HCT116 (cell line): ENCODE measurements at regions not wholly inside any gene's neighbourhood (a gene's known extent, or its start where the extent isn't known, plus 50 kb on each side); places are given as distances from the start of the nearest gene placed in this dataset.

ENCODE experiments used
- ATAC-seq: fragments of 200-7000 bp; cut with Tn5 transposase; 2 replicates; pipeline ENCODE4 v1.9.1; 2020; ENCODE audit warnings: mild to moderate bottlenecking, moderate library complexity
- BruUV-seq: library from RNA; stranded (reverse); fragments of 400-500 nt; replicated peaks from 2 replicates; lab custom pipeline; 2021; lab: Mats Ljungman, UMichigan
- CTCF ChIA-PET: fragments of 300-600 bp; sonication (Branson Sonifier 250); formaldehyde crosslinking; loops from one replicate; lab custom pipeline; 2021; ENCODE audit warnings: antibody characterized with exemption; lab: Charles Lee
- POLR2A ChIA-PET: fragments of 300-600, 350-600 bp; sonication (Branson Sonifier 250); formaldehyde crosslinking; loops from one replicate; lab custom pipeline; 2021; ENCODE audit warnings: antibody characterized with exemption; lab: Charles Lee
- RAD21 ChIA-PET, 2 experiments: fragments of 300-600 bp; sonication (Branson Sonifier 250); formaldehyde crosslinking; loops; one replicate each; lab custom pipeline; 2023; ENCODE audit warnings: low total read pairs in 2 of 2; ENCODE audit not compliant: uncharacterized antibody in 2 of 2, unreplicated experiment in 2 of 2, low non-redundant PET in 1 of 2; lab: Charles Lee
- DNase-seq: peaks from one replicate; pipeline ENCODE4 v3.0.0-alpha.2; 2010; ENCODE audit warnings: low read depth, low spot score
- H2AFZ ChIP-seq: fragments of 200-600 bp; shearing (Covaris generic), sonication (generic); 2 replicates; pipeline ENCODE4 v1.6.1; 2017; ENCODE audit warnings: low read depth, mixed run types, mixed read lengths, antibody characterized with exemption, low read length; ENCODE audit not compliant: poor library complexity, severe bottlenecking
- H3K27ac ChIP-seq: 2 replicates; pipeline ENCODE4 v1.5.1; 2012; ENCODE audit warnings: low read depth, low read length
- H3K27me3 ChIP-seq: fragments of 200-600 bp; sonication (generic); 2 replicates; pipeline ENCODE4 v1.6.1; 2016; ENCODE audit warnings: mixed run types, low read length, mixed read lengths; ENCODE audit not compliant: insufficient read depth
- H3K36me3 ChIP-seq, 2 experiments: fragments of 200-500 bp in 1 of 2; fragments of 200-600 bp in 1 of 2; sonication (Bioruptor generic) in 1 of 2; sonication (generic) in 1 of 2; 2 replicates each; pipeline versions ENCODE4 v1.5.1 to v1.6.1; 2014 to 2016; ENCODE audit warnings: low read length in 2 of 2, inconsistent platforms in 1 of 2, mixed read lengths in 1 of 2, mixed run types in 1 of 2; ENCODE audit not compliant: insufficient read depth in 2 of 2, control insufficient read depth in 1 of 2
- H3K4me1 ChIP-seq, 2 experiments: fragments of 200-600 bp in 1 of 2; sonication (generic) in 1 of 2; 2 replicates each; pipeline versions ENCODE4 v1.5.1 to v1.6.1; 2012 to 2017; ENCODE audit warnings: low read length in 2 of 2, inconsistent platforms in 1 of 2, mild to moderate bottlenecking in 1 of 2, mixed read lengths in 1 of 2, mixed run types in 1 of 2, moderate library complexity in 1 of 2; ENCODE audit not compliant: insufficient read depth in 2 of 2, control insufficient read depth in 1 of 2
- H3K4me2 ChIP-seq: fragments of 200-600 bp; sonication (generic); 2 replicates; pipeline ENCODE4 v1.6.1; 2017; ENCODE audit warnings: mixed run types, low read length, mixed read lengths
- H3K4me3 ChIP-seq, 2 experiments: fragments of 200-600 bp in 1 of 2; sonication (generic) in 1 of 2; replicated peaks in 1 of 2; 2 replicates each; pipeline ENCODE4 v1.5.1; 2011 to 2016; ENCODE audit warnings: low read length in 2 of 2, control low read depth in 1 of 2, low read depth in 1 of 2, mild to moderate bottlenecking in 1 of 2, mixed read lengths in 1 of 2, mixed run types in 1 of 2
- H3K79me2 ChIP-seq: fragments of 200-600 bp; sonication (generic); 2 replicates; pipeline ENCODE4 v1.6.1; 2017; ENCODE audit warnings: mild to moderate bottlenecking, mixed run types, low read length, moderate library complexity, mixed read lengths; ENCODE audit not compliant: insufficient read depth
- H3K9ac ChIP-seq: fragments of 200-600 bp; sonication (generic); 2 replicates; pipeline ENCODE4 v1.6.1; 2016; ENCODE audit warnings: low read length, mixed read lengths
- H3K9me2 ChIP-seq: fragments of 200-600 bp; sonication (generic), shearing (Covaris generic); 2 replicates; pipeline ENCODE4 v1.6.1; 2017; ENCODE audit warnings: mixed run types, mild to moderate bottlenecking, moderate library complexity; ENCODE audit not compliant: insufficient read depth
- H3K9me3 ChIP-seq, 2 experiments: fragments of 200-500 bp in 1 of 2; fragments of 200-600 bp in 1 of 2; sonication (Bioruptor generic) in 1 of 2; sonication (generic) in 1 of 2; 2 replicates each; pipeline ENCODE4 v1.6.1; 2014 to 2017; ENCODE audit warnings: low read length in 2 of 2, mixed read lengths in 2 of 2, inconsistent platforms in 1 of 2, low read depth in 1 of 2, mild to moderate bottlenecking in 1 of 2, mixed run types in 1 of 2, moderate library complexity in 1 of 2; ENCODE audit not compliant: control insufficient read depth in 1 of 2, insufficient read depth in 1 of 2
- H4K20me1 ChIP-seq: fragments of 200-600 bp; sonication (generic), shearing (Covaris generic); 2 replicates; pipeline ENCODE4 v1.6.1; 2017; ENCODE audit warnings: mixed run types, mild to moderate bottlenecking, moderate library complexity; ENCODE audit not compliant: insufficient read depth
- CEBPB ChIP-seq: IDR thresholded peaks from 2 replicates; pipeline ENCODE4 v1.6.1; 2012; ENCODE audit warnings: low read depth
- ELF1 ChIP-seq: IDR thresholded peaks from 2 replicates; pipeline ENCODE4 v1.6.1; 2012; ENCODE audit warnings: low read depth, borderline replicate concordance
- EZH2phosphoT487 ChIP-seq: fragments of 200-600 bp; IDR thresholded peaks from 2 replicates; pipeline ENCODE4 v1.6.1; 2018; ENCODE audit warnings: antibody characterized with exemption, borderline replicate concordance
- MAX ChIP-seq: IDR thresholded peaks from 2 replicates; pipeline ENCODE4 v1.6.1; 2012
- POLR2A ChIP-seq: IDR thresholded peaks from 2 replicates; pipeline ENCODE4 v1.7.0; 2011; ENCODE audit warnings: borderline replicate concordance; ENCODE audit not compliant: insufficient read depth, insufficient read length; ENCODE audit errors: extremely low read depth
- SRF ChIP-seq: IDR thresholded peaks from 2 replicates; pipeline ENCODE4 v1.6.1; 2012; ENCODE audit warnings: low read depth
- TCF7L2 ChIP-seq: IDR thresholded peaks from 2 replicates; pipeline ENCODE4 v1.7.0; 2011; ENCODE audit warnings: borderline replicate concordance, inconsistent platforms; ENCODE audit not compliant: insufficient read depth, insufficient read length; ENCODE audit errors: extremely low read depth
- ZBTB33 ChIP-seq: IDR thresholded peaks from 2 replicates; pipeline ENCODE4 v1.6.1; 2011; ENCODE audit warnings: mild to moderate bottlenecking, low read length, moderate library complexity; ENCODE audit not compliant: insufficient replicate concordance; ENCODE audit errors: extremely low read depth
- ZFX ChIP-seq: fragments of 450-650 bp; IDR thresholded peaks from 2 replicates; pipeline ENCODE4 v1.6.1; 2017
- intact Hi-C: fragments of 100-400 bp; cut with micrococcal nuclease; formaldehyde crosslinking; loops from 2 replicates; pipeline ENCODE4 v1.10.0; 2022
- TF ChIP-seq, protein P1 (sequence below), 3 experiments: fragments of 200-600 bp in 1 of 3; sonication (generic) in 1 of 3; IDR thresholded peaks in 2 of 3; conservative IDR thresholded peaks in 1 of 3; 2 replicates each; pipeline ENCODE4 v1.5.1; 2012 to 2017; ENCODE audit warnings: low read depth in 2 of 3, low read length in 2 of 3, antibody characterized with exemption in 1 of 3, borderline replicate concordance in 1 of 3, control low read depth in 1 of 3, mild to moderate bottlenecking in 1 of 3, mixed read lengths in 1 of 3, mixed run types in 1 of 3, moderate library complexity in 1 of 3; ENCODE audit not compliant: insufficient read depth in 1 of 3

DNA sequence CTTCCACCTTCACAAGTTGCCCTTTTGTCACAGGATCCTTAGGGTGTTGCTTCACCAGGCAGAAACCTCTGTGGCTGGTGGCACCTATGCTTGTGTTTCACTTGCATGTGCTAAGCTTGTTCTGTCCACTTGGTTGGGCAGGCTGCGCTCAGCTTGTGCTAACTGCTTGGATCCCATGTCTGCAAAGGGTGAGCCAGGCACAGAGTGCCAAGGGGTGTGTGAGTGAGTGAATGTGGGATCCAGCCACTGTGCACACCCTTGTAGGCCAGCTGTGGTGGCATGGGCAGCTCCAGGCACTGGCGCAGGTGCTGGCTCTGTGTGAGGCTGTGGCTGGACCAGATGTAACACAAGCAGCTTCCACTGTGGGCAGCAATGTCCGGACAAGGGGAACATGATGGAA is 728.7 kb upstream of the ROBO1 start:
- H3K27ac ChIP-seq = no peak overlapping the region
- ChIA-PET RAD21 (no interaction called here), CTCF (no interaction called here)
- no peaks in the 10 kb centered on the region for H3K79me2 ChIP-seq
- no peaks in the 10 kb centered on the region for H3K36me3 ChIP-seq
- no peak overlapping the region for H2AFZ ChIP-seq
- no peaks in the 10 kb centered on the region for H3K9me2 ChIP-seq
- no TSS peak for BruUV-seq
- H3K9me3 ChIP-seq = peaks cover 14 to 18% of the 10 kb centered on the region in 2 experiments; a peak in 2 of 4 replicates
- no peak overlapping the region for H3K4me3 ChIP-seq
- no peak for DNase-seq
- H3K9ac ChIP-seq = no peak overlapping the region
- no peak for ATAC-seq
- no peak overlapping the region for H3K4me2 ChIP-seq
- no peaks in the 10 kb centered on the region for H4K20me1 ChIP-seq
- intact Hi-C loops = no loop called here
- H3K27me3 ChIP-seq = no peaks in the 10 kb centered on the region
- TF ChIP-seq POLR2A (no peak), TCF7L2 (no peak), ZFX (no peak), SRF (no peak), ELF1 (no peak), CEBPB (no peak), MAX (no peak), EZH2phosphoT487 (no peak), ZBTB33 (no peak)
- TF ChIP-seq, protein P1, sequence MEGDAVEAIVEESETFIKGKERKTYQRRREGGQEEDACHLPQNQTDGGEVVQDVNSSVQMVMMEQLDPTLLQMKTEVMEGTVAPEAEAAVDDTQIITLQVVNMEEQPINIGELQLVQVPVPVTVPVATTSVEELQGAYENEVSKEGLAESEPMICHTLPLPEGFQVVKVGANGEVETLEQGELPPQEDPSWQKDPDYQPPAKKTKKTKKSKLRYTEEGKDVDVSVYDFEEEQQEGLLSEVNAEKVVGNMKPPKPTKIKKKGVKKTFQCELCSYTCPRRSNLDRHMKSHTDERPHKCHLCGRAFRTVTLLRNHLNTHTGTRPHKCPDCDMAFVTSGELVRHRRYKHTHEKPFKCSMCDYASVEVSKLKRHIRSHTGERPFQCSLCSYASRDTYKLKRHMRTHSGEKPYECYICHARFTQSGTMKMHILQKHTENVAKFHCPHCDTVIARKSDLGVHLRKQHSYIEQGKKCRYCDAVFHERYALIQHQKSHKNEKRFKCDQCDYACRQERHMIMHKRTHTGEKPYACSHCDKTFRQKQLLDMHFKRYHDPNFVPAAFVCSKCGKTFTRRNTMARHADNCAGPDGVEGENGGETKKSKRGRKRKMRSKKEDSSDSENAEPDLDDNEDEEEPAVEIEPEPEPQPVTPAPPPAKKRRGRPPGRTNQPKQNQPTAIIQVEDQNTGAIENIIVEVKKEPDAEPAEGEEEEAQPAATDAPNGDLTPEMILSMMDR (IDR thresholded peaks at IDR 0.05 in 2 of 3, conservative IDR thresholded peaks at IDR 0.05 in 1 of 3; ENCODE audit: borderline replicate concordance in 1 of 3, insufficient read depth in 1 of 3, low read depth in 2 of 3, low read length in 2 of 3) = no peak
- TF ChIP-seq, all 23 proteins: peak for 0
- no peaks in the 10 kb centered on the region for H3K4me1 ChIP-seq
- POLR2A ChIA-PET = no interaction called here
